Activated CD4-positive, alpha-beta memory T cell treated with anti-CD3 and anti-CD28 coated beads for 36 hours (primary cell): ENCODE measurements at regions not wholly inside any gene's neighbourhood (a gene's known extent, or its start where the extent isn't known, plus 50 kb on each side); places are given as distances from the start of the nearest gene placed in this dataset.

ENCODE experiments used
- CTCF ChIA-PET: fragments of 350-600 bp; sonication (Branson Sonifier 250); formaldehyde crosslinking; loops from one replicate; lab custom pipeline; 2021; ENCODE audit warnings: antibody characterized with exemption, inconsistent platforms; lab: Charles Lee
- POLR2A ChIA-PET: fragments of 350-600 bp; sonication (Branson Sonifier 250); formaldehyde crosslinking; loops from one replicate; lab custom pipeline; 2021; ENCODE audit warnings: antibody characterized with exemption; lab: Charles Lee
- DNase-seq: peaks from one replicate; pipeline ENCODE4 v3.0.0-alpha.2; 2020
- H3K27ac Mint-ChIP-seq: one replicate; pipeline ENCODE4 v1.8.0; 2021; ENCODE audit warnings: mixed read lengths
- H3K27me3 Mint-ChIP-seq: one replicate; pipeline ENCODE4 v1.8.0; 2021; ENCODE audit warnings: mixed read lengths
- H3K36me3 Mint-ChIP-seq: one replicate; pipeline ENCODE4 v1.8.0; 2021; ENCODE audit warnings: mixed read lengths
- H3K4me1 Mint-ChIP-seq: one replicate; pipeline ENCODE4 v1.8.0; 2021; ENCODE audit warnings: low read depth, mixed read lengths
- H3K4me3 Mint-ChIP-seq: one replicate; pipeline ENCODE4 v1.8.0; 2021; ENCODE audit warnings: mild to moderate bottlenecking, mixed read lengths
- H3K9me3 Mint-ChIP-seq: one replicate; pipeline ENCODE4 v1.8.0; 2021; ENCODE audit warnings: mixed read lengths
- intact Hi-C: fragments of 100-400 bp; cut with micrococcal nuclease; formaldehyde crosslinking; loops from one replicate; pipeline ENCODE4 v1.15.1; 2023

DNA sequence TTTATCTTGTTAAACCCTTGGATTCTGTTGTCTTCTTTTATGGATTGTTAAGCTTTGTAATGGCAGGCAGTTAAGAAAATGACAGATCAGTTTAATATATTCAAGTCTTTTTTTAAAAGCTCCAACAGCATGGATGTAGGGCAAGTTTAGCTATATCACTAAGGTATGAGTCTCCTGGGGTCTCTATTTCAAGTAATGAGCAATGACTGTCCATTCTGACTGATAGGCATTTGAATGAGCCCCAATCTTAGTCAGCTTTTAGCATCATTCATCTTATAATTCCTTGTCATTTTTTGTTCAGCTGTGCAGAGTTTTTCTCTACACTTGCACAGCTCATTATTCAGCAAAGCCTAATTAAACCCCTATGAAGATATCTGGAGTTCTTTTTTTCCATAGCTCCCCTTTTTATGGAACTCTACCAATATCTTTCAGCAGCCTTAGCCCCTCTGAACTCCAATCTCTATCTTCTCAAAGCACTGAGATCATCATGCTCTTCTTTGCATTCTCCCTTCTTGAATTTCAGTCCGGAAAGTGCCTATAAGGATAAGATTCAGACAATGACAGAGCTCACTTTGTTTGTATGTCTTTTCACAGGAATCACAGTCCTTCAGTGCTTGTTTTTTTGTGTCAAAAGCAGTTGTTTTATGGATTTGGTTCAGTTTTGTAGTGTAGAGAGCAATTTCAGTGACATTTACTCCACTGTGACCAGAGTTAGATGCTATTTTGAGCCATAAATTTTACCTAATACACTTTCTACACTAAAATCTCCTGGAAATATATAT lies 97.2 kb upstream of the DOK5 start:
- POLR2A ChIA-PET = no interaction called here
- Mint-ChIP-seq H3K36me3 (no peaks in the 10 kb centered on the region), H3K4me1 (no peaks in the 10 kb centered on the region), H3K27ac (no peak overlapping the region), H3K4me3 (no peak overlapping the region), H3K27me3 (peaks cover 17% of the 10 kb centered on the region), H3K9me3 (no peaks in the 10 kb centered on the region)
- CTCF ChIA-PET = interaction anchor here (0.6 kb wide), 1 partner anchor 299 kb away, joined by 3 read pairs; no protein-coding TSS in a partner anchor
- no peak for DNase-seq
- intact Hi-C loops = no loop called here

DNA sequence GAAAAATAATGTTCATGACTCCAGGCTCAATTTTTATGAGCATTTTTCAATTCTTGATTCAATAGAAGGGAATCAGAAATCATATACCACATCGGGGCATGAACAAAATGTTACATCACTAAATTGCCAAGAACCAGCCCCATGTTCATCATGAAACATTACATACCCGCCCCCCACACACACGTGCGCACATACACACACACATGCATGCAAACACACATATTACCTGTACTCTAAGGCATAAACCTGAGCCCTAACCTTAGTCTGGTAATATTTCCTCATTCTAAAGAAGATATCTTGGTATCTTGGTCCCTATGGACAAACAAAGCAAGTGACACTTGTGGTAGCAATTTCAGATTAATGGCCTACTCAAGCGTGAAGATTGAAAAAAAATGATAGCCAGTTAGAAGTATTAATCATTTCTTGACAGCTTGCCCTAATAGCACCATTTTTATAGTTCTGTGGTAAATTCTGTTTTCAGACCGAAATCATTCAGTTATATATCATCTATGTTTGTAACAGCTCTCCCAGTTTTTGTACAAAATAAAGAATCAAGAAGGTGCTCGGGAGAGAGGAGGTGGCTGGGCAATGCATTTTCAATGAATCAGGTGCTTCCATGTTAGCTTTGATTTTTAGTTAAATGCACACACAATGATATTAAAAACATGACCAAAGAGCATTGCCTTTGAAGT lies 95.4 kb upstream of the DOK5 start:
- intact Hi-C loops = no loop called here

DNA sequence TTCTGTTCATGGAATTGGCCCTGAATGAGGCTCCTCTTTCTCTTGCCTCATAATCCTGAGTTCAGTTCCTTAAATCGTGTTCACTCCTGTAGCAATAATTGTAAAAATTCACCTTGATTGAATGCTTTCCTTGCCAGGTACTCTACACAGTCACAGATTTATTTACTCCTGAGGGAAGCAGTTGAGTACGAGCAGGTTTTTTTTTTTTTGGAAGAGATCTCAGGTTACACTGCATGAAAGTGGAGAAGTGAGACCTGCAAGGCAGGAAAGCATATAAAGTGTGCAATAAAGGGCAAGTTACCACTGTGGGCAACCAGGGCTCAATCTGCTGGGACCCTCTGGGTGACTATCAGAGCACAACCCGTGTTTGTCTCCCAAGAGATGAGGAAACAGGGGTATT lies 93.0 kb upstream of the DOK5 start:
- Mint-ChIP-seq H3K36me3 (no peaks in the 10 kb centered on the region), H3K27ac (no peak overlapping the region), H3K4me3 (no peak overlapping the region), H3K9me3 (no peaks in the 10 kb centered on the region), H3K4me1 (no peaks in the 10 kb centered on the region), H3K27me3 (peaks cover 29% of the 10 kb centered on the region)
- DNase-seq = no peak
- intact Hi-C loops = no loop called here
- ChIA-PET CTCF (no interaction called here), POLR2A (no interaction called here)

More for the DNA sequence above, 95.4 kb upstream of the DOK5 start:
- peaks cover 29% of the 10 kb centered on the region for H3K27me3 Mint-ChIP-seq
- DNase-seq = no peak
- H3K4me3 Mint-ChIP-seq = no peak overlapping the region
- no peak overlapping the region for H3K27ac Mint-ChIP-seq
- H3K4me1 Mint-ChIP-seq = no peaks in the 10 kb centered on the region
- ChIA-PET CTCF (no interaction called here), POLR2A (no interaction called here)
- no peaks in the 10 kb centered on the region for H3K9me3 Mint-ChIP-seq
- no peaks in the 10 kb centered on the region for H3K36me3 Mint-ChIP-seq

DNA sequence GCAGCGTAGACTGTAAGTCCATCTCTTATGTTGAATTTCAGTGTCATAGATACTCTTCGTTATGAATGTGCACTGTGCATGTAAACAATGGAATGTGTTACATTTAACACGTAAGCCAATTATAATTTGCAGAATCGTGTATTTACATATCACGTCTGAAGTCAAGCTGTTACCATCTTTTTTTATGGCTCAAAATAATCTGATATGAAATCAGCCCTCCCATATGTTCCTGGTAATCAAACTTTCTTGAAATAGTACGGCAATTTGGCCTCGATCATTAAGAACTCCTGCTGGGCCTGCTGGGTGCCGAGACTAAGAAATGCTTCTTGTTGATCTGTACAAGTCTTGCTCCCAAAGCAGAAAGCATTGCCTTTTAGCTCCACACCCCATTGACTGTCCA lies 89.6 kb upstream of the DOK5 start:
- intact Hi-C loops = no loop called here
- no peaks in the 10 kb centered on the region for H3K36me3 Mint-ChIP-seq
- H3K4me1 Mint-ChIP-seq = no peaks in the 10 kb centered on the region
- CTCF ChIA-PET = no interaction called here
- DNase-seq = no peak
- H3K9me3 Mint-ChIP-seq = no peaks in the 10 kb centered on the region
- POLR2A ChIA-PET = no interaction called here
- no peak overlapping the region for H3K4me3 Mint-ChIP-seq
- H3K27me3 Mint-ChIP-seq = peaks cover 24% of the 10 kb centered on the region
- H3K27ac Mint-ChIP-seq = no peak overlapping the region

DNA sequence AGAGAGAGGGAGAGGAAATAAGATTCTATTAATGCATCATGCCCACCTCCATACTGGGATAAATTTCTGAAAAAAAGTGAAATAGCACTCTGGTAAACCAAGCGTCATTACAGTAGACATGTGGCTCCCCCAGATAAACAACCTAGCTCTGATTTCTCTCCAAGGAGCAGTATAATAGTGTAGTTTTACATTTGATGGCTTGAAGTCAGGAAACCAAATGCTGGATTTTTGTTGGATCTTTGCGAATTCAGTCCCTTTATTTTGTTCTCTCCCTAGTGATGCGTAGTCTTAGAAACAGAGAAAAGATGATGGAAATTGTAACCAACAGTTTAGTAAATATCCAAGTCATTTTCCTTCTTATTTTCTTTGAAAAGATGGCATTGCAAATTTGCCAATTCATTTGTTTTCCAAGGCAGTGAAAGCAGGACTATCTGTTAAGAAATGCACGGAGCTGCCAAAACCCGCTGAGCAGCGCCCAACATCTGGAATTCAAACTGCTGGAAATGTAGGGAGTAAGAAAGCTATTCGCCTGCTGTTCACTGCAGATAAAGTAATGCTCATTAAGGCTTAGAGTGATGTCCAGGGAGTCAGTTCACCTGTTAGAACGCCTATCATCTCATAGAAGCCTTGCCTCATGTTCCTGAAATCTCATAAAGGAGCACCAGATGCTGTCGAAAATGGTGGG lies 85.7 kb upstream of the DOK5 start:
- ChIA-PET POLR2A (no interaction called here), CTCF (no interaction called here)
- Mint-ChIP-seq H3K27me3 (peaks cover under 1% of the 10 kb centered on the region), H3K4me3 (no peak overlapping the region), H3K27ac (no peak overlapping the region), H3K4me1 (no peaks in the 10 kb centered on the region), H3K9me3 (peaks cover 2% of the 10 kb centered on the region), H3K36me3 (no peaks in the 10 kb centered on the region)
- intact Hi-C loops = no loop called here
- DNase-seq = no peak

DNA sequence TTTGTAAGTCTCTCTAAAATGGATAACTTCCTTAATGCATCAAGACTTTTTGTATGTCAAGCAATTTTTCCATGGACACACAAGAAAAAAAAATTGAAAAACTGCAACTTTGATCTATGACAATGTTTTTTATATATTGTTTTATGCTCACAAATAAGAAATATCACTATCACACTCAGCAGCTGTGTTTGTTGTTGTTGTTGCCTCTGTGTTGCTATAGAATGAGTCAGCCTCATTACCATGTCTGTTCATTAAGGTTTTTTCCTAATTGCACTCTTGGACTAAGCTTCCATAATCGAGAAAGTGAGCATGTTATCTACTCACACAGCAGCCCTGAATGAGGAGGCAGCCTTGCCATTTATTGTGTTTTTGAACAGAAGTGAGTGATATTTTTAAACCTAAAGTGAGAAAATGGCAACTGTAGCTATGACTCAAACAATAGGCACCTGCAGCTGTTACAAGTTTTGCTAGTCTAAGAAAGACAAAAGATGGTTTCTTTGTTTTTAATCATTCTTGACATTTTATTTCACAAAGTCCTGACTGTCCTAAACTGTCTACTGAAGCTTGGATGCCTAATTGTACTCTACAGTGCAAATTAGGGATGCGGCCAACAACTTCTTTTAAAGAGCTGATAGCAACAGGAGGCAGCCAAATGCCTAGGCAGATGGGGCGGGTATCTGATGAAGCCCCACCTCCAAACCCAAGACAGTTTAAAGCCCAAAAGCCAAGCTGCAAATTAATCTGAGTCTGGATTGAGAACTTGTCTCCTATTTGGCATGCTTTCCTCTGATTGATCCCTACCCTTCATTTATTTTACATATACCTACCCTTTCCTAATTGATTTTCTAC lies 77.9 kb upstream of the DOK5 start:
- POLR2A ChIA-PET = no interaction called here
- no peaks in the 10 kb centered on the region for H3K4me1 Mint-ChIP-seq
- peaks cover 2% of the 10 kb centered on the region for H3K27me3 Mint-ChIP-seq
- H3K36me3 Mint-ChIP-seq = no peaks in the 10 kb centered on the region
- CTCF ChIA-PET = no interaction called here
- no peaks in the 10 kb centered on the region for H3K9me3 Mint-ChIP-seq
- intact Hi-C loops = no loop called here
- H3K4me3 Mint-ChIP-seq = no peak overlapping the region
- DNase-seq = no peak
- no peak overlapping the region for H3K27ac Mint-ChIP-seq

DNA sequence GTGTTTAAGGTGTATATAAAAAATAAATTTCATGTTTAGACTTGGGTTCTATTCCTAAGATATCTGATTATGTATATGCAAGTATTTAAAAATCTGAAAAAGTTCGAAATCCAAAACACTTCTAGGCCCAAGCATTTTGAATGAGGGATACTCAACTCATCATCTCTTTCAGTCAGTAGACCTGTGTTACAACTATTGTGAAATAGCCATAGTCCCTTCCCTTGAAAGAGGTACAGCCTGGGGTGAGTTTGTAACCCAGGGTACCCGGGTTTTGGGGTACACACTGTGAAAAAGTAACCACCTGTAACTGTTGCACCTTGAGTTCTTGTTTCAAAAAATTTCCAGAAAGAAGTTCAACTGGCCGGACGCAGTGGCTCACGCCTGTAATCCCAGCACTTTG lies 76.6 kb upstream of the DOK5 start:
- POLR2A ChIA-PET = no interaction called here
- no peak for DNase-seq
- CTCF ChIA-PET = no interaction called here
- no peak overlapping the region for H3K27ac Mint-ChIP-seq
- peaks cover 2% of the 10 kb centered on the region for H3K27me3 Mint-ChIP-seq
- intact Hi-C loops = no loop called here
- H3K4me1 Mint-ChIP-seq = no peaks in the 10 kb centered on the region
- no peaks in the 10 kb centered on the region for H3K9me3 Mint-ChIP-seq
- H3K36me3 Mint-ChIP-seq = no peaks in the 10 kb centered on the region
- H3K4me3 Mint-ChIP-seq = no peak overlapping the region

DNA sequence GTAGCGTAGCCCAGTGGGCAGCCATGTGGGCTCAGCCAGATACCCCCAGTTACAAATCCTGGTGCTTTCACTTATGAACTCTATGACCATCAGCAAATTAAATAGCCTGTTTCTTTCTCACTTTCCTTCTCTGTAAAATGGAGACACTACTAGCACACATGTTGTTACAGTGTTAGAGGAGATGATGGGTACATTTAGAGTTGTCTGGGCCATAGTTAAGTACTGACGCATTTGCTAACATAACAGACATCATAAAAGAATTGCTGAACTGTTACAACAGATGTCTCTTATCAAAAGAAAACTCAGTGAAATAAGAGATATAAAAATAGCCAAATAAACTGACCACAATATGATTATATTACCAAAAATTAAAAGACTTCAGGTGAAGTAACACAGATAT lies 69.9 kb upstream of the DOK5 start:
- ChIA-PET POLR2A (no interaction called here), CTCF (no interaction called here)
- no peaks in the 10 kb centered on the region for H3K4me1 Mint-ChIP-seq
- H3K4me3 Mint-ChIP-seq = no peak overlapping the region
- H3K9me3 Mint-ChIP-seq = no peaks in the 10 kb centered on the region
- H3K27me3 Mint-ChIP-seq = peaks cover 4% of the 10 kb centered on the region
- H3K36me3 Mint-ChIP-seq = no peaks in the 10 kb centered on the region
- DNase-seq = no peak
- no peak overlapping the region for H3K27ac Mint-ChIP-seq
- intact Hi-C loops = no loop called here

DNA sequence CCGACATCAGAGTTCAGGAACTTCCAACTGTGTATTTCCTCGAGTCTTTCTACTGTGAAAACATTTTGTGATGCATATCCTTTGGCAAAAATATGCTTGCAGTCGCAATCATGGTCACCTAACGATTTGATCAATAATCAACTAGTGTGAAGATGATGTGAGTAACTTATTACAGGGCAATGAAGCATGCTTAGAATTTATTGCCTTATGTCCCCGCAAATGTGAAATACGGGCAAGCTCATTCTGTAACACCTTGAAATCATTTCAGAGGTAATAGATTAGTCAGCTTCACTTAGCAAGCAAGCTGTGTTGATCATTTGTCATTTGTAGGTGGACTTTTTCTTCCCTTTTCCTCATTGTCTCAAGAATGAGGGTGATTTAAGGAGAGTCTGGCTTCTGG lies 67.9 kb upstream of the DOK5 start:
- intact Hi-C loops = no loop called here
- no peak for DNase-seq
- Mint-ChIP-seq H3K36me3 (no peaks in the 10 kb centered on the region), H3K9me3 (no peaks in the 10 kb centered on the region), H3K4me3 (no peak overlapping the region), H3K4me1 (no peaks in the 10 kb centered on the region), H3K27me3 (peaks cover 9% of the 10 kb centered on the region), H3K27ac (no peak overlapping the region)
- ChIA-PET CTCF (no interaction called here), POLR2A (no interaction called here)

DNA sequence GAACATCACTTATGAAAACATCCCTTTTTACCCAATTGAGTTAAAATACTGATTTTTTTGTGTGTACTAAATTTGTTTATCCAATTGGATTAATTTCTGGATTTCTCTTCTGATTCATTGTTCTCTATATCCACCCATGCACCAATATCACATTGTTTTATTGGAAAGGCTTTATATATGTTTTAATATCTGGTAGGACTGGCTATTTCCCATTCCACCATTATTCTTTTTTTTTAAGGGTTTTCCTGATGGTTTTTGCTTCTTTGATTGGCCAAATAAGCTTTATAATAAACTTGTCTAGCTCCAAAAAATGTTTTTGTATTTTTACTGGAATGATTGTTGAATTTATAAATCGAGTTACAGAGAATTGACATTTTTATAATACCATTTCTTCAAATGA lies 59.4 kb upstream of the DOK5 start:
- no peaks in the 10 kb centered on the region for H3K9me3 Mint-ChIP-seq
- intact Hi-C loops = no loop called here
- no peak overlapping the region for H3K27ac Mint-ChIP-seq
- no peaks in the 10 kb centered on the region for H3K36me3 Mint-ChIP-seq
- CTCF ChIA-PET = no interaction called here
- H3K27me3 Mint-ChIP-seq = peaks cover 12% of the 10 kb centered on the region
- no peak overlapping the region for H3K4me3 Mint-ChIP-seq
- no peak for DNase-seq
- no peaks in the 10 kb centered on the region for H3K4me1 Mint-ChIP-seq
- POLR2A ChIA-PET = no interaction called here

DNA sequence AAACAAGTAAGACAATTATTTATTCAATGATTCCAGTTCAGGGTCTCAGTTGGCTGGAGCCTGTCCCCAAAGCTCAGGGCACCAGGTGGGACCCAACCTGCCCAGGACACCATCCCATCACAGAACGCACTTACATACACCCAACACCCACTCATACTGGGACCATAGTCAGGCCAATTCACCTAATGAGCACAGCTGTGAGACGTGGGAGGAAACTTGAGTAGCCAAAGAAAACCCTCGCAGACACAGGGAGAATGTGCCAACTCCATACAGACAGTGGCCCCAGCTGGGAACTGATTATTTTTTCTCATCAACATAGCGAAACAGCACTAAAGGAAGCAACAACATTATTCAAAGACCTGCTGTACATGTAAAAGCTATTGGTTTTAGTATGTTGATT lies 58.6 kb upstream of the DOK5 start:
- Mint-ChIP-seq H3K27me3 (peaks cover 12% of the 10 kb centered on the region), H3K36me3 (no peaks in the 10 kb centered on the region), H3K4me3 (no peak overlapping the region), H3K4me1 (no peaks in the 10 kb centered on the region), H3K9me3 (no peaks in the 10 kb centered on the region), H3K27ac (no peak overlapping the region)
- CTCF ChIA-PET = no interaction called here
- DNase-seq = no peak
- POLR2A ChIA-PET = no interaction called here
- intact Hi-C loops = no loop called here

DNA sequence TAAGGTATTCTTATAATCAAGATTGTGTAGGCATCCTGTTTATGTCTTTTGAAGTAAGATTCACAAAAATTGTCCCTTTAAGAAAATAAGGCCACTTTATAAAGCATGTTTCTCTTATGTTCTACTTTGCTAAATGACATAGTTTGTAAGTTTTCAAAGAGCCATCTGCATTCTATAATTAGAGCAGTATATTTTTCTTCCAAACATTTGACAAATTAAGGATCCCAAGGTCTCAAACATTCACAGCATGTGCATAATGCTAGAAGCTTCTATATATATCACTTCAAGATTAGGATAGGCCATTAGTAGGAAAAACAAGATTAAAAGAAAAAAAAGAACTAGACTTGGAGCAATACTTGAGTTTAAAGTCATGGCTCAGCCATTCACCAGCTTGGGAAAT lies 55.9 kb upstream of the DOK5 start:
- no peaks in the 10 kb centered on the region for H3K4me1 Mint-ChIP-seq
- intact Hi-C loops = no loop called here
- CTCF ChIA-PET = no interaction called here
- H3K4me3 Mint-ChIP-seq = no peak overlapping the region
- H3K36me3 Mint-ChIP-seq = no peaks in the 10 kb centered on the region
- no peak for DNase-seq
- peaks cover 8% of the 10 kb centered on the region for H3K9me3 Mint-ChIP-seq
- peaks cover 7% of the 10 kb centered on the region for H3K27me3 Mint-ChIP-seq
- H3K27ac Mint-ChIP-seq = no peak overlapping the region
- POLR2A ChIA-PET = no interaction called here
